ENCODE measurements at regions not wholly inside any gene's neighbourhood (a gene's known extent, or its start where the extent isn't known, plus 50 kb on each side); places are given as distances from the start of the nearest gene placed in this dataset.

GRCh38 chr3:8011902-8012301 is 489.7 kb upstream of the LMCD1 start:
- Histone ChIP-seq H3K27ac (ENCODE audit: control insufficient read depth, insufficient read depth) (no peak overlapping the region), H3K4me3 (no peak overlapping the region), H4K20me1 (ENCODE audit: control insufficient read depth, insufficient read depth) (no peaks in the 10 kb centered on the region), H3K4me2 (ENCODE audit: control insufficient read depth, insufficient read depth) (no peak overlapping the region), H3K79me2 (ENCODE audit: control insufficient read depth, insufficient read depth, low read length) (no peaks in the 10 kb centered on the region), H3K9me3 (replicated peaks; ENCODE audit: control insufficient read depth, insufficient read depth, low read length) (no peaks in the 10 kb centered on the region), H3K4me1 (ENCODE audit: control insufficient read depth, insufficient read depth, low read length) (no peaks in the 10 kb centered on the region), H3K27me3 (replicated peaks in 1 of 2; ENCODE audit: control insufficient read depth in 2 of 2, insufficient read depth in 2 of 2, low read length in 1 of 2) (no peaks in the 10 kb centered on the region), H3K9ac (ENCODE audit: control insufficient read depth, insufficient read depth, low read length) (no peak overlapping the region), H3K36me3 (ENCODE audit: control insufficient read depth in 2 of 2, insufficient read depth in 2 of 2, low read length in 1 of 2) (no peaks in the 10 kb centered on the region), H2AFZ (ENCODE audit: control insufficient read depth, low read depth, low read length) (no peak overlapping the region)
- POLR2A ChIA-PET: no interaction called here
- in situ Hi-C loops (cut with MboI) (no loop called here), intact Hi-C loops (cut with micrococcal nuclease; ENCODE audit: unreplicated experiment) (no loop called here)
- RAD21 ChIA-PET (ENCODE audit: unreplicated experiment): no interaction called here
- FAIRE-seq (no peak), ATAC-seq (no peak), DNase-seq (ENCODE audit: low read depth, low spot score) (no peak)
- 39% methylated on average over 3 of the region's 3 CpGs for WGBS (ENCODE audit: insufficient coverage, insufficient replicate concordance, low lambda C conversion rate, missing lambda C conversion rate)
- BruUV-seq (replicated peaks): no TSS peak
- SMC1A ChIA-PET (ENCODE audit: uncharacterized antibody, unreplicated experiment): no interaction called here
- TF ChIP-seq ZSCAN29 (IDR thresholded peaks at IDR 0.05) (no peak), KAT2A (conservative IDR thresholded peaks at IDR 0.05; ENCODE audit: control insufficient read depth, low read depth, low read length) (no peak), NFXL1 (IDR thresholded peaks at IDR 0.05; ENCODE audit: borderline replicate concordance) (no peak)
- CTCF ChIA-PET: interaction anchor here (0.8 kb wide), 1 partner anchor 51 kb away, joined by 5 read pairs; no protein-coding TSS in a partner anchor

DNA sequence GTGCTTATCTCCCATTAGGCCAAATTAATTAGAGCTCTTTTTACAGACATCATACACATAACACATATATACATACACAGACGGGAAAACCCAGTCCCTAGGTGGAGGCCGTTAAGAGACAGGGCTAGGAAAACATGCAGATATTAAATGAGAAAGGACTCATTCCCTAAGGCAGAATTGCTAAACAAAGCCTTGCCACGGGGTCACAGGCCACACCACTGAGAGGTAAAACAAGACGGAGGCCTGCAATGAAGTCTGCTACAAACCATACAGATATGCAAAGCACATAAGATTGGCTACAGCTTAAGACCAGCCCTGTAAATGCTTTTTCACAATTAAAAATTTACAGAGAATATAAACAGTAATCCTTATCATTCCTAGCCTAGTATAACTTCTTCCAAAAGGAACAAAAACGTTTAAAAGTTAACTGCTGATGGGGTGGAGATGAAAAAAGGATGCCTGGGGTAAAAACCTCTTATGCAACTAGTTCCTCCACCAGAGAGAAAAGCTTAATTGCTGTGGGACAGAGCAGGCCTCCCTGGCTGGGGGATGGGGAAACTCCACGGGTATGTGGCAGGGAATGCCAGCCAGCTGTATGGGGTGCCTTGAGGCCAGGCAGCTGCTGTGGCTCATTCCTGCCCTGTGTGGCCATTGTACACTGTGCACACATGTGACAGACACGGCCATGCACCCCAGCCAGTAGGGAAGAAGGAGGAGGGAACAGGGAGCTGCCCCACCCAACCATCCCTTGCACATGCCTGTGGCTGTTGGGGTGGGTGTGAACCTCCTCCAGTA is 481.4 kb upstream of the LMCD1 start:
- Histone ChIP-seq H3K79me2 (ENCODE audit: control insufficient read depth, insufficient read depth, low read length) (no peaks in the 10 kb centered on the region), H3K27ac (ENCODE audit: control insufficient read depth, insufficient read depth) (no peak overlapping the region), H3K4me2 (ENCODE audit: control insufficient read depth, insufficient read depth) (no peak overlapping the region), H3K27me3 (replicated peaks in 1 of 2; ENCODE audit: control insufficient read depth in 2 of 2, insufficient read depth in 2 of 2, low read length in 1 of 2) (no peaks in the 10 kb centered on the region), H3K9me3 (replicated peaks; ENCODE audit: control insufficient read depth, insufficient read depth, low read length) (no peaks in the 10 kb centered on the region), H4K20me1 (ENCODE audit: control insufficient read depth, insufficient read depth) (no peaks in the 10 kb centered on the region), H3K4me1 (ENCODE audit: control insufficient read depth, insufficient read depth, low read length) (no peaks in the 10 kb centered on the region), H3K9ac (ENCODE audit: control insufficient read depth, insufficient read depth, low read length) (no peak overlapping the region), H3K36me3 (ENCODE audit: control insufficient read depth in 2 of 2, insufficient read depth in 2 of 2, low read length in 1 of 2) (no peaks in the 10 kb centered on the region), H2AFZ (ENCODE audit: control insufficient read depth, low read depth, low read length) (no peak overlapping the region), H3K4me3 (no peak overlapping the region)
- ATAC-seq: no peak
- SMC1A ChIA-PET (ENCODE audit: uncharacterized antibody, unreplicated experiment): interaction anchor here (0.6 kb wide), 1 partner anchor 13 kb away, joined by 3 read pairs; no protein-coding TSS in a partner anchor
- RAD21 ChIA-PET (ENCODE audit: unreplicated experiment): no interaction called here
- WGBS (ENCODE audit: insufficient coverage, insufficient replicate concordance, low lambda C conversion rate, missing lambda C conversion rate): 28% methylated on average over 7 of the region's 7 CpGs
- no peak for DNase-seq (ENCODE audit: low read depth, low spot score)
- in situ Hi-C loops (cut with MboI) (no loop called here), intact Hi-C loops (cut with micrococcal nuclease; ENCODE audit: unreplicated experiment) (no loop called here)
- FAIRE-seq: no peak
- no TSS peak for BruUV-seq (replicated peaks)
- POLR2A ChIA-PET: no interaction called here
- CTCF ChIA-PET: no interaction called here
- no peak for TF ChIP-seq SMAD1 (IDR thresholded peaks at IDR 0.05; ENCODE audit: low read depth, partially characterized antibody)
- no peak for TF ChIP-seq CEBPB (IDR thresholded peaks at IDR 0.05; ENCODE audit: borderline replicate concordance in 1 of 2, low read depth in 2 of 2, low read length in 2 of 2)
- no peak for TF ChIP-seq NBN (IDR thresholded peaks at IDR 0.05)
- no peak for TF ChIP-seq EZH2 (IDR thresholded peaks at IDR 0.05; ENCODE audit: borderline replicate concordance, control insufficient read depth, low read depth, low read length)
- TF ChIP-seq, protein P1, sequence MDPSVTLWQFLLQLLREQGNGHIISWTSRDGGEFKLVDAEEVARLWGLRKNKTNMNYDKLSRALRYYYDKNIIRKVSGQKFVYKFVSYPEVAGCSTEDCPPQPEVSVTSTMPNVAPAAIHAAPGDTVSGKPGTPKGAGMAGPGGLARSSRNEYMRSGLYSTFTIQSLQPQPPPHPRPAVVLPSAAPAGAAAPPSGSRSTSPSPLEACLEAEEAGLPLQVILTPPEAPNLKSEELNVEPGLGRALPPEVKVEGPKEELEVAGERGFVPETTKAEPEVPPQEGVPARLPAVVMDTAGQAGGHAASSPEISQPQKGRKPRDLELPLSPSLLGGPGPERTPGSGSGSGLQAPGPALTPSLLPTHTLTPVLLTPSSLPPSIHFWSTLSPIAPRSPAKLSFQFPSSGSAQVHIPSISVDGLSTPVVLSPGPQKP (IDR thresholded peaks at IDR 0.05; ENCODE audit: low read depth, low read length): no peak
